ENCODE measurements at regions not wholly inside any gene's neighbourhood (a gene's known extent, or its start where the extent isn't known, plus 50 kb on each side); places are given as distances from the start of the nearest gene placed in this dataset.

DNA sequence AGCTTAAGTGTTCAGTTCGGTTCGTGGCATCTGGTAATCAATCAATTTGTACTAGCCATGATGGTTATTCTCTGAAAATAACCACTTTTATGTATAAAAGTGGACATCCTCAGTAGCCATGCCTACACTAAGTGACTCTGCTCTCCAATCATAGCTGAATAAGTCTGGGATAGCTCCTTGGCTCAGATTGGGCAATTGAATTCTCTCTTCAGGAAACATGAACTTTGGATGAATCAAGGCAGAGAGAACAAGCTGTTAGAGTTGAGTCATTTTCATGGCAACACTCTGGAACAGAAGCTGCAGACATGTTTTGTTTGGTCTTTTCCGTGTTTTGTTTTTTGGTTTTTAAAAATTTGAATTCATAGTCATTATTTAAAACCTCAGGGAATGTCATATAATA lies 66.8 kb upstream of the TMEM164 start:
- Histone ChIP-seq H3K27me3 (ENCODE audit: control insufficient read depth, insufficient read depth, low read length) (peaks cover 8% of the 10 kb centered on the region), H3K4me3 (ENCODE audit: low read length) (no peak overlapping the region), H3K36me3 (ENCODE audit: insufficient read depth, low read length) (no peaks in the 10 kb centered on the region), H3K4me1 (ENCODE audit: control insufficient read depth, insufficient read depth, low read length) (peaks cover 21% of the 10 kb centered on the region), H3K9ac (ENCODE audit: low read depth, low read length) (no peak overlapping the region), H3K9me3 (replicated peaks; ENCODE audit: low read length) (no peaks in the 10 kb centered on the region), H3K4me2 (ENCODE audit: low read length) (peak overlapping the region; percentile 24)

DNA sequence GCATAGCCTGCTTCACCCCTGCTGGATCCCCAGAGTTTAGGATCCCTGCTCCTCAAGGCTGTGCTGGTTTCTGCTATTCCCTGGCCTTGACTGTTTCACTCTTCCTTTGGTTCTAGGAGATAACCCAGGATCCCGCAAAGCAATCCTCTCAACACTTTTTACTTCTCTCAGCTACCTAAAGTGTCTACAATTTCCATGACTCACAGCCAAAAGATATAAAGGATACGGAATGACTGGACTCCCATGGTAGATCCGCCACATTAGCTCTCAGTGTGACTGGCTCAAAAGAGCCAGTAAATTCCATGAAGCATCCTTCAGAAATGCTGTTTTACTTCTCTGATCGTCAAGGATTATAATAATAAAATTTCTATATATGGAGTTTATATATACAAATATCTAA lies 66.3 kb upstream of the TMEM164 start:
- peaks cover 8% of the 10 kb centered on the region for H3K27me3 ChIP-seq (ENCODE audit: control insufficient read depth, insufficient read depth, low read length)
- H3K9me3 ChIP-seq (replicated peaks; ENCODE audit: low read length) = no peaks in the 10 kb centered on the region
- no peaks in the 10 kb centered on the region for H3K36me3 ChIP-seq (ENCODE audit: insufficient read depth, low read length)
- H3K9ac ChIP-seq (ENCODE audit: low read depth, low read length) = no peak overlapping the region
- H3K4me3 ChIP-seq (ENCODE audit: low read length) = no peak overlapping the region
- peak overlapping the region; percentile 24 for H3K4me2 ChIP-seq (ENCODE audit: low read length)
- peaks cover 21% of the 10 kb centered on the region for H3K4me1 ChIP-seq (ENCODE audit: control insufficient read depth, insufficient read depth, low read length)

DNA sequence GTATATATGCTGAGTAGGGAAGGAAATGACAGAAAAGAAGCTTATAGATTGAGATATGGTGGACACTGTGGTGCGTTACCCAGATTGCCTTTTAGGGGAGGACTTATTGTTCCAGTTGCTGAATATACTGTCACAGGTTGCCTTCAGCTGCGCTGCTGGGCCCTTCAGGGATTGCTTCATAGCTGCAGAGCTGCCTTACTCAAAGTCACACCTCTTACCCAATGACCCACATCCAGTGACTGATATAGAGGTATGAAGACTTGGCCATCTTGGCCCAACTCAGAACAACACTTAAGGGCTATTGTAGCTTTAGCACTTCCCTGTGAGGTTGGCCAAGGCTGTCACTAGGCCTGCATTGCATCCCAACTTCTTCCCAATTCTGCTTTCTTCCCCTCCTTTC lies 63.4 kb upstream of the TMEM164 start:
- Histone ChIP-seq H3K4me2 (ENCODE audit: low read length) (no peak overlapping the region), H3K4me3 (ENCODE audit: low read length) (no peak overlapping the region), H3K9ac (ENCODE audit: low read depth, low read length) (no peak overlapping the region), H3K4me1 (ENCODE audit: control insufficient read depth, insufficient read depth, low read length) (peaks cover 17% of the 10 kb centered on the region), H3K27me3 (ENCODE audit: control insufficient read depth, insufficient read depth, low read length) (peaks cover 9% of the 10 kb centered on the region), H3K36me3 (ENCODE audit: insufficient read depth, low read length) (no peaks in the 10 kb centered on the region), H3K9me3 (replicated peaks; ENCODE audit: low read length) (no peaks in the 10 kb centered on the region)

DNA sequence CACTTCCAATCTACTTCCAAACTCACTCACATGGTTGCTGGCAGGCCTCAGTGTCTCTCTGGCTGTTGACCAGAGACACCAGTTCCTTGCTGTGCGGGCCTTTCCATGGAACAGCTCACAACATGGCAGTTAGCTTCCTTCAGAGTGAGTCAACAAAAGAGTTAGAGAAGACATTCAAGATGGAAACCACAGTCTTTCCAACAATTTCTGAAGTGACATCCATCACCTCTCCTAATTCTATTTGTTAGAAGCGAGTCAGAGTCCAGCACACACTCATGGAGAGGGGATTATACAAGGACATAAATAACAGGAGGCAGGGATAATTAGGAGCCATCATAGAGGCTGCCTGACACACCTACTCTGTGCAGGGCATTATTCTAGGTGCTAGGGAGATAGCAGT lies 62.5 kb upstream of the TMEM164 start:
- Histone ChIP-seq H3K4me2 (ENCODE audit: low read length) (no peak overlapping the region), H3K36me3 (ENCODE audit: insufficient read depth, low read length) (no peaks in the 10 kb centered on the region), H3K27me3 (ENCODE audit: control insufficient read depth, insufficient read depth, low read length) (peaks cover 11% of the 10 kb centered on the region), H3K9ac (ENCODE audit: low read depth, low read length) (no peak overlapping the region), H3K4me3 (ENCODE audit: low read length) (no peak overlapping the region), H3K4me1 (ENCODE audit: control insufficient read depth, insufficient read depth, low read length) (peaks cover 9% of the 10 kb centered on the region), H3K9me3 (replicated peaks; ENCODE audit: low read length) (no peaks in the 10 kb centered on the region)

DNA sequence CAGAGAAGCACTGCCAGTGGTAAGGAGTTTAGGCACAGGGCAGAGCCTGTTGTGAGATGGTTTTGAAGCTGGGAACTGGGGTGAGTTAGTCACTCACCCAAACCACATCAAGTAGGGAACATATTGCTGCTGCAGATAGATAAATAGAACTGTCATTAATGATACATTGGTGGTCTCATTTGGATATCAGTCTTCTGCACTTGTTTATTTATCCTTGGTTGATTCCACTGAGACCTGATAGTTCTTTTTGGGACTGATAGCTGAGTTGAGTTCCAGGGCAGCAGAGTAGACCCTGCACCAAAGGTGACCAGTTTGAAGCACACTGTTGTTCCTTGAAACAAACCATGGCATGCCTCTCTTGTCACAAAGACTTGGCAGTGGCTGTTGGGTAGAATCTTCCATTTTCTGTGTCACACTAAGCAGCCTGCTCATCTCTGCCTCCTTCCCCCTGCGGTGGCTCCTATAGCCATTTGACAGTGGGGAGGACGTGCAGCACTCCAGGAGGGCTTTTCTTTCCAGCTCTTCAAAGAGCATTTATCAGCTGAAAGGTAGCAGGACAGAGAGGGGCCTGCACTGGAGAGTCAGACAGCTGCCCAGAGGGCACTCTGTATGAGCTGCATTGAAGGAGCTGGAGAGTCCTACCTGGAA lies 59.7 kb upstream of the TMEM164 start:
- H3K4me1 ChIP-seq (ENCODE audit: control insufficient read depth, insufficient read depth, low read length) = no peaks in the 10 kb centered on the region
- no peak overlapping the region for H3K9ac ChIP-seq (ENCODE audit: low read depth, low read length)
- no peaks in the 10 kb centered on the region for H3K36me3 ChIP-seq (ENCODE audit: insufficient read depth, low read length)
- peaks cover 18% of the 10 kb centered on the region for H3K27me3 ChIP-seq (ENCODE audit: control insufficient read depth, insufficient read depth, low read length)
- H3K4me2 ChIP-seq (ENCODE audit: low read length) = no peak overlapping the region
- no peaks in the 10 kb centered on the region for H3K9me3 ChIP-seq (replicated peaks; ENCODE audit: low read length)
- H3K4me3 ChIP-seq (ENCODE audit: low read length) = no peak overlapping the region

DNA sequence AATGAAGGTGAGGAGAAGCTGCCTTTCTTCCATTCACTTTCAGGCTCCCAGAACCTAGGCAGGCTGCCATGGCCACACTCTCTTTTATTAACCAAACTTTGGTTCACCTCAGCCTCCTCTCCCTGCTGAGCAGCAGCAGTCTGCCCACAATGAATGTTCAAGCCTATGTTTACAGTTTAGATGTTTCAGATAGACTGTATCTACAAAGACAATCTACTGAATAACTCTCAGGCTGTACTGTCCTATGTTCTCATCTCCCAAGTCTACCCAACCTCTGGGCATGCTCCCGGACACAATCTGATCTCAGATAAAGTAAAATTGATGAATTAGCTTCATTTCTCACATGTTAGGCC lies 59.2 kb upstream of the TMEM164 start:
- Histone ChIP-seq H3K9ac (ENCODE audit: low read depth, low read length) (no peak overlapping the region), H3K4me3 (ENCODE audit: low read length) (no peak overlapping the region), H3K27me3 (ENCODE audit: control insufficient read depth, insufficient read depth, low read length) (peaks cover 19% of the 10 kb centered on the region), H3K4me2 (ENCODE audit: low read length) (no peak overlapping the region), H3K4me1 (ENCODE audit: control insufficient read depth, insufficient read depth, low read length) (no peaks in the 10 kb centered on the region), H3K9me3 (replicated peaks; ENCODE audit: low read length) (no peaks in the 10 kb centered on the region), H3K36me3 (ENCODE audit: insufficient read depth, low read length) (no peaks in the 10 kb centered on the region)

DNA sequence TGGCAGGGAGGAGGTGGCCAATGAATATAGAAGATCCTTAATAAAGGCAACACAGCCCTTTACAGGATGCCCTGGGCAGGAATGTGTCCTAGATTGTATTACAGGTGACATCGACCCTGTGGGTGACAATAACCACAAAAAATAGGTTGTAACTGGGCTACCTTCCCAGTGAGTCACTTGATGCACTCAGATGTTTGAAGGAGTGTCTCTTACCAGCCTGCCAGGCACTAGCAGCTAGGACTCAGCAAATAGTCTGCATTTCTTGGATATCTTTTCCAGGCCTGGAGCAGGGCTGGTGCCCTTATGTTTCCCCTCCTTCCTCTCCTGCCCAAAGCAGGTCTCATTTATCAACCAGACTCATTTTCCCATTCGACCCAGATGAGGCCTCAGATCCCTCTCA lies 50.9 kb upstream of the TMEM164 start:
- H3K36me3 ChIP-seq (ENCODE audit: insufficient read depth, low read length) = no peaks in the 10 kb centered on the region
- H3K27me3 ChIP-seq (ENCODE audit: control insufficient read depth, insufficient read depth, low read length) = peaks cover 11% of the 10 kb centered on the region
- no peak overlapping the region for H3K9ac ChIP-seq (ENCODE audit: low read depth, low read length)
- no peak overlapping the region for H3K4me3 ChIP-seq (ENCODE audit: low read length)
- H3K9me3 ChIP-seq (replicated peaks; ENCODE audit: low read length) = no peaks in the 10 kb centered on the region
- no peak overlapping the region for H3K4me2 ChIP-seq (ENCODE audit: low read length)
- peaks cover 5% of the 10 kb centered on the region for H3K4me1 ChIP-seq (ENCODE audit: control insufficient read depth, insufficient read depth, low read length)

DNA sequence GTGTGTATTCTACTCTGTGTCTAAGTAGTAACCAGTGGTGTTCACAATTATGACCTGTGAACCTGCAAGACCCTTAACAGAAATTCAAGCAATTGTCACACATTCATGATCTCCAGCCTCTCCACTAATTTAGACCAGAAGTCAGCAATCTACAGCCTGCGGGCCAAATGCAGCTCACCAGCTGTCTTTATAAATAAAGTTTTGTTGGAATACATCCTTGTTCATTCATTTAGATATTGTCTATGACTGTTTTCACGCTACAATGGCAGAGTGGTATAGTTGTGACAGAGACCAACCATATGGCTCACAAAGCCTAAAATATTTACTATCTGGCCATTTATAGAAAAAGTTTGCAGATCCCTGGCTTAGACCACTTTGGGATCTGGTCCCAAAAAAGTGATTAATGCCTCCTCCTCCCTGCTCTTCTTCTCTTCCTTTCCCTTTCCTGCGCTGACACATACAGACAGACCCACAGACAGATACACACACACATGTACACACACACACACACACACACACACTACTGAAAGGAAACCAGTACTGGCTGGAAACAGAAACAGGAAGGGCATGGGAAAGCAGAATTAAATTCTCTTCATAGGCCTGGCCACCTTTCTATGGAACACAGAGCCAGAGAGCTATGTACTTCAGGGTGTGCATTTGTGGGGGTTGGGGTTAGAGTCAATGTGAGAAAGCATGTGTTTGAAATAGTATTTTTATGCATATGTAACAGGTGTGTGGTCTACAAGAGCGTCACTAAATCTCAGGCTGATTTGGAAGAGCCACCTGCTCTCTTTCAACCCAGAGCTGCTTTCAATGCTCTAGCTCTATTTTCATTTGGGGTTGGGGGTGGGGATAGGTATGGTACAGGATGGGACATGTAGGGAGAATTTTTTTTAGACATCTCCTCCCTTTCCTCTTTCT lies 49.7 kb upstream of the TMEM164 start:
- Histone ChIP-seq H3K4me3 (ENCODE audit: low read length) (no peak overlapping the region), H3K4me1 (ENCODE audit: control insufficient read depth, insufficient read depth, low read length) (peaks cover 5% of the 10 kb centered on the region), H3K4me2 (ENCODE audit: low read length) (no peak overlapping the region), H3K36me3 (ENCODE audit: insufficient read depth, low read length) (no peaks in the 10 kb centered on the region), H3K9ac (ENCODE audit: low read depth, low read length) (no peak overlapping the region), H3K9me3 (replicated peaks; ENCODE audit: low read length) (no peaks in the 10 kb centered on the region), H3K27me3 (ENCODE audit: control insufficient read depth, insufficient read depth, low read length) (peaks cover under 1% of the 10 kb centered on the region)

All from skeletal muscle satellite cell (primary cell).